SK-N-DZ (cell line): ENCODE measurements at regions not wholly inside any gene's neighbourhood (a gene's known extent, or its start where the extent isn't known, plus 50 kb on each side); places are given as distances from the start of the nearest gene placed in this dataset.

Source experiments
- DNase-seq: peaks from one replicate; pipeline ENCODE4 v3.0.0-alpha.2; 2015; ENCODE audit warnings: low spot score

- no peak for DNase-seq
Measured at GRCh38 chr11:134800826-134801225, 388.8 kb upstream of the B3GAT1 start.

- no peak for DNase-seq
Measured at GRCh38 chr11:134800130-134800529, 388.1 kb upstream of the B3GAT1 start.

- no peak for DNase-seq
Measured at GRCh38 chr11:134799386-134799785, 387.3 kb upstream of the B3GAT1 start.

- DNase-seq, result no peak
Measured at GRCh38 chr11:134797411-134798089, 385.5 kb upstream of the B3GAT1 start.

- no peak for DNase-seq
Measured at GRCh38 chr11:134795017-134795416, 383.0 kb upstream of the B3GAT1 start.

GRCh38 chr11:134794192-134794591 is 382.1 kb upstream of the B3GAT1 start:
- no peak for DNase-seq

GRCh38 chr11:134792677-134793076 is 380.6 kb upstream of the B3GAT1 start:
- no peak for DNase-seq

- DNase-seq, result no peak
Measured at GRCh38 chr11:134792044-134792443, 380.0 kb upstream of the B3GAT1 start.

- DNase-seq, result no peak
Measured at GRCh38 chr11:134791102-134791501, 379.1 kb upstream of the B3GAT1 start.

- DNase-seq, result no peak
Measured at GRCh38 chr11:134789104-134789503, 377.1 kb upstream of the B3GAT1 start.

GRCh38 chr11:134786636-134787035 is 374.6 kb upstream of the B3GAT1 start:
- DNase-seq, result no peak

- DNase-seq, result no peak
Measured at GRCh38 chr11:134785660-134786284, 373.7 kb upstream of the B3GAT1 start.

- DNase-seq, result no peak
Measured at GRCh38 chr11:134785059-134785458, 373.0 kb upstream of the B3GAT1 start.

GRCh38 chr11:134784568-134784967 is 372.5 kb upstream of the B3GAT1 start:
- DNase-seq, result no peak

- no peak for DNase-seq
Measured at GRCh38 chr11:134784046-134784445, 372.0 kb upstream of the B3GAT1 start.

- no peak for DNase-seq
Measured at GRCh38 chr11:134783234-134783633, 371.2 kb upstream of the B3GAT1 start.

GRCh38 chr11:134781380-134781866 is 369.4 kb upstream of the B3GAT1 start:
- DNase-seq, result no peak

- no peak for DNase-seq
Measured at GRCh38 chr11:134780486-134781147, 368.6 kb upstream of the B3GAT1 start.

GRCh38 chr11:134779179-134779578 is 367.1 kb upstream of the B3GAT1 start:
- DNase-seq, result no peak

- no peak for DNase-seq
Measured at GRCh38 chr11:134768463-134768862, 356.4 kb upstream of the B3GAT1 start.

- no peak for DNase-seq
Measured at GRCh38 chr11:134765565-134765964, 353.5 kb upstream of the B3GAT1 start.

- DNase-seq, result no peak
Measured at GRCh38 chr11:134764966-134765365, 352.9 kb upstream of the B3GAT1 start.

- no peak for DNase-seq
Measured at GRCh38 chr11:134764367-134764766, 352.3 kb upstream of the B3GAT1 start.
